ENCODE measurements at regions not wholly inside any gene's neighbourhood (a gene's known extent, or its start where the extent isn't known, plus 50 kb on each side); places are given as distances from the start of the nearest gene placed in this dataset.

GRCh38 chr11:112628676-112629075 lies 332.5 kb upstream of the NCAM1 start:
- Histone ChIP-seq H4K20me1 (ENCODE audit: insufficient read depth) (no peaks in the 10 kb centered on the region), H3K79me2 (ENCODE audit: insufficient read depth, low read depth) (no peaks in the 10 kb centered on the region), H3K4me1 (ENCODE audit: low read depth, poor library complexity, severe bottlenecking) (no peaks in the 10 kb centered on the region), H3K4me2 (no peak overlapping the region), H3K9ac (no peak overlapping the region), H2AFZ (ENCODE audit: low read depth) (no peak overlapping the region), H3K27ac (no peak overlapping the region), H3K36me3 (ENCODE audit: insufficient read depth) (no peaks in the 10 kb centered on the region), H3K4me3 (IDR thresholded peaks at IDR 0.05; ENCODE audit: insufficient read depth, low read depth, low read length) (no peak overlapping the region), H3K27me3 (ENCODE audit: insufficient read depth, low read depth) (no peaks in the 10 kb centered on the region)
- TF ChIP-seq CTCF (conservative IDR thresholded peaks at IDR 0.05; ENCODE audit: low read depth, low read length) = no peak

GRCh38 chr11:112630496-112630895 lies 330.7 kb upstream of the NCAM1 start:
- Histone ChIP-seq H3K79me2 (ENCODE audit: insufficient read depth, low read depth) (no peaks in the 10 kb centered on the region), H3K4me3 (IDR thresholded peaks at IDR 0.05; ENCODE audit: insufficient read depth, low read depth, low read length) (no peak overlapping the region), H3K36me3 (ENCODE audit: insufficient read depth) (no peaks in the 10 kb centered on the region), H4K20me1 (ENCODE audit: insufficient read depth) (no peaks in the 10 kb centered on the region), H3K9ac (no peak overlapping the region), H3K27ac (no peak overlapping the region), H2AFZ (ENCODE audit: low read depth) (no peak overlapping the region), H3K4me1 (ENCODE audit: low read depth, poor library complexity, severe bottlenecking) (no peaks in the 10 kb centered on the region), H3K27me3 (ENCODE audit: insufficient read depth, low read depth) (no peaks in the 10 kb centered on the region), H3K4me2 (no peak overlapping the region)
- no peak for TF ChIP-seq CTCF (conservative IDR thresholded peaks at IDR 0.05; ENCODE audit: low read depth, low read length)

- Histone ChIP-seq H3K79me2 (ENCODE audit: insufficient read depth, low read depth) (no peaks in the 10 kb centered on the region), H3K27ac (no peak overlapping the region), H3K36me3 (ENCODE audit: insufficient read depth) (no peaks in the 10 kb centered on the region), H4K20me1 (ENCODE audit: insufficient read depth) (no peaks in the 10 kb centered on the region), H3K27me3 (ENCODE audit: insufficient read depth, low read depth) (no peaks in the 10 kb centered on the region), H3K4me2 (no peak overlapping the region), H2AFZ (ENCODE audit: low read depth) (no peak overlapping the region), H3K9ac (no peak overlapping the region), H3K4me1 (ENCODE audit: low read depth, poor library complexity, severe bottlenecking) (no peaks in the 10 kb centered on the region), H3K4me3 (IDR thresholded peaks at IDR 0.05; ENCODE audit: insufficient read depth, low read depth, low read length) (no peak overlapping the region)
- no peak for TF ChIP-seq CTCF (conservative IDR thresholded peaks at IDR 0.05; ENCODE audit: low read depth, low read length)
These were observed 329.9 kb upstream of the NCAM1 start for GRCh38 chr11:112631333-112631732.

- no peak overlapping the region for H3K4me2 ChIP-seq
- H3K9ac ChIP-seq = no peak overlapping the region
- no peak for TF ChIP-seq CTCF (conservative IDR thresholded peaks at IDR 0.05; ENCODE audit: low read depth, low read length)
- H3K27ac ChIP-seq = no peak overlapping the region
- H3K27me3 ChIP-seq (ENCODE audit: insufficient read depth, low read depth) = no peaks in the 10 kb centered on the region
- no peaks in the 10 kb centered on the region for H3K4me1 ChIP-seq (ENCODE audit: low read depth, poor library complexity, severe bottlenecking)
- no peak overlapping the region for H3K4me3 ChIP-seq (IDR thresholded peaks at IDR 0.05; ENCODE audit: insufficient read depth, low read depth, low read length)
- H3K36me3 ChIP-seq (ENCODE audit: insufficient read depth) = no peaks in the 10 kb centered on the region
- H4K20me1 ChIP-seq (ENCODE audit: insufficient read depth) = no peaks in the 10 kb centered on the region
- no peaks in the 10 kb centered on the region for H3K79me2 ChIP-seq (ENCODE audit: insufficient read depth, low read depth)
- H2AFZ ChIP-seq (ENCODE audit: low read depth) = no peak overlapping the region
These were observed 328.2 kb upstream of the NCAM1 start for GRCh38 chr11:112632866-112633505.
